M059J (cell line): ENCODE measurements at regions not wholly inside any gene's neighbourhood (a gene's known extent, or its start where the extent isn't known, plus 50 kb on each side); places are given as distances from the start of the nearest gene placed in this dataset.
A peak's percentile ranks its signal among the peaks of the same experiment; 100 is the strongest.
"Not testable (repeated sequence)": the region's sequence is repeated elsewhere in the genome, so short reads cannot be mapped to it uniquely, and the experiment has no call there.

Experiments used
- DNase-seq: peaks from one replicate; pipeline ENCODE4 v3.0.0-alpha.2; 2012; ENCODE audit warnings: low read depth

DNA sequence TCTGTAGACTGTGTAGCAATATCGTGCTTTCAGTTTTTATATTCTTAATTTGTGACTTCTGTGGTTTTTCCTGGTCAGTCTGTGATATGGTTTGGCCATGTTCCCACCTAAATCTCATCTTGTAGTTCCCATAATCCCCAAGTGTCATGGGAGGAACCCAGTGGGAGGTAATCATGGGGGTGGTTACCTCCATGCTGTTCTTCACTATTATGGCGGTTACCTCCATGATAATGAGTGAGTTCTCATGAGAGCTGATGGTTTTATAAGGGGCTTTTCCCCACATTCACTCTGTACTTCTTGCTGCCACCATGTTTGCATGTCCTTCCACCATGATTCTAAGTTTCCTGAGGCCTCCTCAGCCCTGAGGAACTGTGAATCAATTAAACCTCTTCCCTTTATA, 169.8 kb downstream of the LEPR start:
- no peak for DNase-seq

DNA sequence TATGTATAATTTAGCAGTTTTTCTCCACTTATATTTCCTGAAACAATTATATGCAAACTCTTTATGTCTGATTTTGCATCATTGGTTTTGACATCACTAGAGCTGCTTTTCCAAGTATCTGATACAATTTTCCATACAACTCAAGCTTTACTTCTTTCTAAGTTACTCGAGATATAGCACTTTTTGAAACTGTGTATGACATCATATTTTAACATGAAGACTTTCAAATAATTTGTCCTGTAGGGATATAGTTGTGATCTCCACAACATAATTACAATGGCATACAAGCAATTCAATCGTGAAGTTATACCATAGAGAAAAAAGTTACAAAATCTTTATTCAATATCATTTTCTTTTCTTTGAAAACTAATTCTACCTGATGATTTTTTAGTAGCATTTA, 173.0 kb downstream of the LEPR start:
- DNase-seq = no peak

DNA sequence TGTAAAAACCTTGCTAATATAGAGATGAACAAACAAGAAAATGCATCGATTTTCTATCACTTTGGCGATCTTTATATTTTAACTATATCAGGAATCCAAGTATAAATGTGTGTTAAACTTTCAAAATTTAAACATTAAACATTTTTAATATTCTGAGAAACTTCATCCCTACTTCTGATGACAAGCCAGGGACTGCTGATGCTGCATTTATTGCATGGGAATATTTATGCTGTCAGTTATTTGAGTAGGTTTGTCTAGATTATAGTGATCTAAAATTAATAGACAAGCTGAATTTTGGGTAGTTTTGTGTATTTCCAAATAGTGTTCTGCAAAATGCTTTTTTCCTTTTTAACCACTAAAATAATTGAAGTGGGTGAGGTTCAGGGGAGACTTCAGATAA, 175.3 kb downstream of the LEPR start:
- no peak for DNase-seq

DNA sequence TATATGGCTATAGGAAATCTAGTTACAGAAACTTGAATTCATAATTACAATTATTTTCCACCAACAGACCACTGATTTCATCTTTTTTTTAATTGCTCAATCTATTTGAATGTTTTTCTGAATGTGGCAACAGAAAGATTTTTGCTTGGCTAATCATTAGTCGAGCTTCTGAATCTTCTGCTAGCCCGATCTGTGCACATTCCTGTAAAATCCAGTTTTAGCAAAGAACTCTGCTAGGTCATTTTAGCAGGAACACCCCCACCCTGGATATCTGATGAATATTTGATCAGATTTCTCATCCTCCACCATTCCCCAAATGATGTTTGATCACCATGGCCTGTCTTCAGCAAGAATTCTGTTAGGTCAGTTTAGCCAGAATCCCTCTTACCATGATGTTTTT, 176.3 kb downstream of the LEPR start:
- DNase-seq = no peak

DNA sequence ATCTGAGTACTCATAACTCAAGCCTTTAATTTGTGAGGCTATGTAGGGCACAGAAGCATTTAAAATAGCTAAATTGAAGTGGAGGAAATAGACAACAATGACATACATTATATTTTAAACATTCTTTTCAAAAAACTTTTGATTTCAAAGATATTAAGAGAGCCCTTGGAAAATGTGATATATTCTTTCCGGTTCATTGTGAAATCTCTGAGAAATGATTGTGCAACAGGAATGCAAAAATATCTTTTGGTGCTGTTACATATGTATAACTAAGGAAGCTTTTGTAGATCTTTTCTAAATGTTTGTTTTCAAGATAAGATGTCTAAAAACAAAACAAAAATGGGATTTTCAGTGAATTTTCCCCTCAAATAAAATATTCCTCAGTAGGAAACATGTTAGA, 185.2 kb downstream of the LEPR start:
- DNase-seq = no peak

DNA sequence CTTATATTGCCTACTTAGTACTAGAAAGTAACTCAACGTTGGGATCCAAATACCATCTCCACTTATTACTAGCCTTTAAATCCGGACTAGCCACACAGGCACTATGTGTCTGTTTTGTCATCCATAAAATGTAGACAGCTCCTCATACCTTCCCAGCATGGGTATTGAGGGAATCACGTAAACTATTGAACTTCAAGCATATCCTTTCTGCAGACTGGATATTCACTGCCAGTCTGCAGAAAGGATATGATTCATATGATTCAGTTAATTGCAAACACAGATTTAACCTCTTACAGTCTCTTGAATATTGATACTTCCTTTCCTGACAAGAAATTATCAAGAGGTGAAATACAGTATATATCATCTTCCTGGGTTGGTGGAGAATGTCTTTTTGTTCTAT, 186.0 kb downstream of the LEPR start:
- no peak for DNase-seq

DNA sequence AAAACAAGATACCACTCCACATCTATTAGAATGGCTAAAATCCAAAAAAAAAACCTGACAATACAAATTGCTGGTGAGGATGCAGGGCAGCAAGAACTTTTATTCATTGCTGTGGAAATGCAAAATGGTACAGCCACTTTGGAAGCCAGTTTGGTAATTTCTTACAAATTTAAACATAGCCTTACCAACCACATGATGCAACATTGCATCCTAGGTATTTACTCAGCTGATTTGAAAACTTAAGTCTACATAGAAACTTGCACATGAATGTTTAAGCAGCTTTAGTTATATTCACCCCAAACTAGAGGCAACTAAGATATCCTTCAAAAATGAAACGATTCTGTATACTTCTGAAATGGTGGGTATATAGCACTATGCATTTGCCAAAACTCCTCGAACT, 178.8 kb upstream of the PDE4B start:
- DNase-seq = no peak

DNA sequence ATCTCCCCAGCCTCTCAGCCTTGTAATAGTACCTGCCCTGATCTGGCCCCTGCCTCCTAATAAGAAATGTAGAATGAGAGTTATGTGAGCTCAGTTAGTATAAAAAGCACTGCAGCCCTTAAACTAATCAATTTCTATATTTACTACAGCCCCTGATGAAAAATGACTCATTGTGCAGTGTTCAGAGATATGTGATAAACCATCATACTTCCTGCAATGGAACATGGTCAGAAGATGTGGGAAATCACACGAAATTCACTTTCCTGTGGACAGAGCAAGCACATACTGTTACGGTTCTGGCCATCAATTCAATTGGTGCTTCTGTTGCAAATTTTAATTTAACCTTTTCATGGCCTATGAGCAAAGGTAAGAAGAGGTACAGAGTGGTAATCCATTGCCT, 176.8 kb upstream of the PDE4B start:
- no peak for DNase-seq

DNA sequence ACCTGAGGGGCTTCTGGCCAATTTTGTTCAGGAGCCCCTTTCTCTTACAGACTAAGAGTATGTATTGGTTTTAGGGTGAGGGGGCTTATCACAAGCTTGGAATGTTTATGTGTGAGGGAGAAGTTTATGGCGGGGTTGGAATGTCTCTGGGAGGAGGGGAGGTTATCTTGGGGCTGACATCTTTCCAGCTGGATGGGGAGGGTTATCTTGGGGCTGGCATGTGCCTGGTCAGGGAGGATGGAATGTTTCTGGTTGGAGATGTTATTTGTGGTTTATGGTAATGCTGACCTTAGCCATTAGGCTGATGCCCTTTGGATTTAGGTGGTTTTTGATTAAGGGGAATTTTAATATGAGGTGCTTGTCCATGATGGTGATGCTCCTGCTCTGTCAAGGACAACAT, 171.0 kb upstream of the PDE4B start:
- DNase-seq = peak; percentile 51

DNA sequence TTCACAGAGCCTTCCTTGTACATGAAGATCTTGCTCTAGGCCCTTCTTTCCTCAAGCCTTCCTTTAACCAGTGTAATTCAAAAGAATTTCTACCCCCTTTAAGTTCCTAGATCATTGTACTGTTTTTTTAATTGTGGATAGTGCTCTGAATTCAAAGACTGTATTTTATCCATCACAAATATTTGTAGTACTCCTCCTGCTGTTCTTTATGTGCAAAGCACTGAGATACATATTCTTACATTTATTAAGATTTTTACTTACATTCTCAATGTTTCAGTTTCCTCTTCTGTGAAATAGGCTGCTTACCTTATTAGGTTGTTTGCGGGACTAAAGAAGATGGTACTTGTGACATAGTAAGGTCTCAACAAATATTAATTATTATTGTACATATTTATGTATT, 168.8 kb upstream of the PDE4B start:
- DNase-seq = no peak

DNA sequence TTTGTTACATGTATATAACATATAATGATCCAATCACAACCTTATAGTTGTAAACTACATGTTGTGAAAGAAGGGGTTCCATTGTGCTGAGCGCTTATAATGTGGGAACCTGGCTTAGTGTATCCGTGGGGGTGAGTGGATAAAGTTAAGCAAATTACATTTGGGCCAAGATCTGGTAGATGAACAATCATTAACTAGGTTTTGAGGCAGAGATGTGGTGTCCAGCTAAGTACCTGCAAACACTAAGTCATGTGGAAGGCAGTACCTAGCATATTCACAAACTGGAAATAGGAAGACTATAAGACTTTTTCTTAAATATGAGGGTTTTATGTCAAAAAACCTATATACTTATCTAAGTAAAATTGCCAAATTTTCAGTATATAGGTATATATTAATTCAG, 167.2 kb upstream of the PDE4B start:
- DNase-seq = no peak

DNA sequence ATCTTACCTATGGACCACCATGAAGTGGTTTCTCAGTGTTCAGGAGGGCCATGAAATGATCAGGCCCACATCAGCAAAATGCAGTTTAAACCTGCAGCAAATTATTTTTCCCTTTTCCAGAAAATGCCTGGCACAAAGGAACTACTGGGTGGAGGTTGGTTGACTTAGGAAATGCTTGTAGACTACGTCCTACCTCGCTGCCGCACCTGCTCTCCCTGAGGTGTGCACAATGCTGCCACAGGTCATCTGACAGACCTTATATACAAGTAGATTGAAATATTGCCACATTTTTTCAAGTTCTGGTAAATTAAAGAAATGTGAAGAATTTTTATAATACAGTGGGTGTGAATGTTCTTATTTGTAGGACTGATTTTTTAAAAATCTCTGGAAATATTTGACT, 166.7 kb upstream of the PDE4B start:
- no peak for DNase-seq

DNA sequence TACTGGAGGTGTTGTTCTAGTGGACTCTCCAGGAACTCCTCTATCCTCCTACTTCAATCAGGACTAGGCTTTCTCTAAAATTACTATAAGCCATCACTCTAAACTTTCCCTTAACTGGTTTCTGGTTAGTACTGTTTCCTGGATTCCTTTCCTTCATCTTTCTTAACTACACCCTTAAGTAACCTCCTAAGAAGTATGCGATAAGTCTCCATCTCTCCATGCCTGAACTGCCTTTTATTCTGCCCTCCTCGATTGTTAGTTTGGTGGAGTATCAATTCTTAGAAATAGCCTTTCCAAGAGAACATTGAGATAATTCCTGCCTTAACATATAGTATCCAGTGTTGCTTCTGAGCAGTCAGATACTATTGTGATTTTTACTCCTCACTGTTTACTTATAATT, 162.9 kb upstream of the PDE4B start:
- no peak for DNase-seq

DNA sequence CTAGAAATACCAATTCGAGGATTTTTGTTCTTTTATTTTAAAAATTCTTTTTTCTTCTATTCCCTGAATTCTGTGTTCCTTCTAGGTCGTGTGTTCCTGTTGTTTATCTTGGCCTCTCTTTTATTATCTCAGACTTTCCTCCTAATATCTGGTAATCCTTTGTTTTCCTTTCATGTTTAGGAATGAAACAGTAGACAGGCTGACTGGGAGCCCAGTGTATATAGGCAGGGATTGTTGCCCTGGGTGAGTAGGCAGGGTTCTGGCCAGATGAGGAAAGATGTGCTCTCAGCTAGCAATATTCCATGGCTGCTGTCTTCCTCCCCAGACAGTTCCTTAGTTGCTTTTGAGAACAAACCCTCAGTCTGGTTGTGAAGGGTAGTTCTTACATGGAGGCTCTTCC, 161.8 kb upstream of the PDE4B start:
- peak; percentile 8 for DNase-seq

DNA sequence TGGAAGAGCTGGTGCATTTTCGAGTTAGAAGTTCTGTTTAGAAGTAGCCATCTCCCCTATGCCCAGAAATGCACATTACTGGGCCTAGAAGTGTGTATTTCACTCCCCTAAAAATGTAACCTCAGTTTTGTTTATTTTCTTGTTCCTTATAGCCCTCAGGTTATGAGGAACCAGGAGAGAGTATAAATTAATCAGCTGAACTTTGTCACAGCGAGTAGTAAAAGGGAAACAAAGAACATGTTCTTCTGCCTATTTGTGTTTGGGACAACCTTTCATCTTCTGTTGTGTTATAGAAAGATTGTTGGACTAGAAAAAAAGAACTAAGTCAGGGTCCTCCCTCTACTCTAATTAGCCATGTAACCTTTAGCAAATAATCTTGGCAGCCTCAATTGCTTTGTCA, 160.5 kb upstream of the PDE4B start:
- no peak for DNase-seq

DNA sequence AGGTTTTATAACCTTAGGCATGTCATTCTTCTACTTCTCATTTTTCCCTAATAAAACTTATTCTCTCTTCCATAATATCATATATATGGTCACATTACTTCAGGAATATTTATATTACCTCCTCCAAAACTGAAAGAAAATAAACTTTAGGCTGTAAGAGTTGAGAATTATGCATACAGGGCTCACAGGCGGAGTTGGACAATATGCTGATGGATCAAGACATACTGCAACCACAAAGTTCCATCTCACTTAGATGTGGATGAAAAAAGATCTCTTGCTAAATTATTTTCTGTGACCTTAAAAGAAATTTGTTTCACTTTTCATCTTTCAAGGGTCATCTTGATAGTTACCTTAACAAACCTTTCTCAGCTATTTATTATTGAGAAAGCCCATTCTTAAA, 152.6 kb upstream of the PDE4B start:
- no peak for DNase-seq

DNA sequence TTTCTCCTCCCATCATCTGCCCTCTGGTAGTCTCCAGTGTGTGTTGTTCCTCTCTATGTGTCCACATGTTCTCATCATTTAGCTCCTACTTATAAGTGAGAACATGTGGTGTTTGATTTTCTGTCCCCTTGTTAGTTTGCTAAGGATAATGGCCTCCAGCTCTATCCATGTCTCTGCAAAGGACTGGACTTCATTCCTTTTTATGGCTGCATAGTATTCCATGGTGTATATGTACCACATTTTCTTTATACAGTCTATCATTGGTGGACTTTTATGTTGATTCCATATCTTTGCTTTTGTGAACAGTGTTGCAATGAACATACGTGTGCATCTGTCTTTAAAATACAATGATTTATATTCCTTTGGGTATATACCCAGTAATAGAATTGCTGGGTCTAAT, 143.5 kb upstream of the PDE4B start:
- not testable (repeated sequence) for DNase-seq

DNA sequence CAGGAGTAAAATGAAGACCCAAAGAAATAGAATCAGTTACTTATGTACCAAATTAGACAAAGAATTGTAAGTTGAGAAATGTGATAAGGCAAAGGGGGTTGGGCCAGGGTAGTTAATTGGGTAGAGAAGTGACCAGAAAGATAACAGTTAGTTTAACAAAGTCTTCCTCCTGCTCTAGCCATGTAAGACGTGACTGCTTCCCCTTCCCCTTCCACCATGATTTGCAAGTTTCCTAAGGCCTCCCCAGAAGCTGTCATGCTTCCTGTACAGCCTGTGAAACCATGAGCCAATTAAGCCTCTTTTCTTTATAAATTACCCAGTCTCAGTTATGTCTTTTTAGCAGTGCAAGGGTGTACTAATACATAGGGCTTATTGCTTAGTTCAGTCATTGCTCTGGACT, 142.0 kb upstream of the PDE4B start:
- no peak for DNase-seq

DNA sequence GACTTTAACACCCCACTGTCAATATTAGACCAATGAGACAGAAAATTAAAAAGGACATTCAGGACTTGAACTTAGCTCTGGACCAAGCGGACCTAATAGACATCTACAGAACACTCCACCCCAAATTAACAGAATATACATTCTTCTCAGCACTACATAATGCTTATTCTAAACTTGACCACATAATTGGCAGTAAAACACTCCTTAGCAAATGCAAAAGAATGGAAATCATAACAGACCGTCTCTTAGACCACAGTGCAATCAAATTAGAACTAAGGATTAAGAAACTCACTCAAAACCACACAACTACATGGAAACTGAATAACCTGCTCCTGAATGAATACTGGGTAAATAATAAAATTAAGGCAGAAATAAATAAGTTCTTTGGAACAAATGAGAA, 138.2 kb upstream of the PDE4B start:
- DNase-seq = not testable (repeated sequence)

DNA sequence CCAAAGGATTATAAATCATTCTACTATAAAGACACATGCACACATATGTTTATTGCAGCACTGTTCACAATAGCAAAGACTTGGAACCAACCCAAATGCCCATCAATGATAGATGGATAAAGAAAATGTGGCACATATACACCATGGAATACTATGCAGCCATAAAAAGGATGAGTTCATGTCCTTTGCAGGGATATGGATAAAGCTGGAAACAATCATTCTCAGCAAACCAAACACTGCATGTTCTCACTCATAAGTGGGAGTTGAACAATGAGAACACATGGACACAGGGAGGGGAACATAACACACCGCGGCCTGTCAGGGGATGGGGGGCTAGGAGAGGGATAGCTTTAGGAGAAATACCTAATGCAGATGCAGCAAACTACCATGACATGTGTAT, 135.1 kb upstream of the PDE4B start:
- DNase-seq = not testable (repeated sequence)

DNA sequence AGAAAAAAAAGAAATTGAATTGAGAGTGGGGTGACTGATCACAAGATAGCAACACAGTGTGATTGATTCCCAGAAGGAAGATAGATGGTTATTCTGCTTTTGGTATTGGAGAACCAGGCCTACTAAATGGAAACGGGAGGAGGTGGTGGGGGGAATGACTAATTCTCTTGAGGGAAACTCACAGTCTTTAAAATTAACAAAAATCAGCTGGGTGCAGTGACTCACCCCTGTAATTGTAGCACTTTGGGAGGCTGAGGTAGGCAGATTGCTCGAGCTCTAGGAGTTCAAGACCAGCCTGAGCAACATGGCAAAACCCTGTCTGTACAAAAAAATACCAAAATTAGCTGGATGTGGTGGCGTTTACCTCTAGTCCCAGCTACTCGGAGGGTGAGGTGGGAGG, 134.6 kb upstream of the PDE4B start:
- peak; percentile 64 for DNase-seq

DNA sequence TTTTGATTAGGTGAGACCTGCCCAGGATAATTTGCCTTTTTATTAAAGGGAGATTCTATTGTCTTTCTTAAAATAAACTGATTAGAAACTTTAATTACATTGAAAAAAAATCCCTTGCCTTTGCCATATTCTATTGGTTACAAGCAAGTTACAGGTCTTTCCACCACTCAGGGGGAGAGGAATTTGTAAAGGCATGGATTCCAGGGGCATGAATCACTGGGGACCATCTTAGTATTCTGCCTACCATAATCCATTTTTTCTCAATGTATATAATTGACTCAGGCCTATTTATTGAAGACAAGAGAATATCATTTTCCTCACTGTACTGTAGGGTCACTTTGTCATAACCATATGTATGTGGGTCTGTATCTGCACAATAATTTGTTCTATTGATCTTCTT, 124.3 kb upstream of the PDE4B start:
- no peak for DNase-seq

DNA sequence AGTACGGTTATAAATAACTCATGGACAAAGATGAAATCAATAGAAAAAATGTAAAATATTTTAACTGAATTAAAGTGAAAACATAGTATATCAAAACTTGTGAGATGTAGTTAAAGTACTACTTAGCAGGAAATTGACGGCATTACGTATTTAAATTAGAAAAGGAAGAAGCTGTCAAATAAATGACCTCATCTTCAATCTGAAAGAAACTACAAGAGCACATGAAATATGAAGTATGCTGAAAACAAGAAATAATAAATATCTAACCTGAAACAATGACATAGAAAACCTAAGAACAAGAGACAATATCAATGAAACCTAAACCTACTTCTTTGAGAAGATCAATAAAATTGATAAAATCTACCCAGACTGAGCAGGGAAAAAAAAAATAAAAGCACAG, 122.2 kb upstream of the PDE4B start:
- no peak for DNase-seq

DNA sequence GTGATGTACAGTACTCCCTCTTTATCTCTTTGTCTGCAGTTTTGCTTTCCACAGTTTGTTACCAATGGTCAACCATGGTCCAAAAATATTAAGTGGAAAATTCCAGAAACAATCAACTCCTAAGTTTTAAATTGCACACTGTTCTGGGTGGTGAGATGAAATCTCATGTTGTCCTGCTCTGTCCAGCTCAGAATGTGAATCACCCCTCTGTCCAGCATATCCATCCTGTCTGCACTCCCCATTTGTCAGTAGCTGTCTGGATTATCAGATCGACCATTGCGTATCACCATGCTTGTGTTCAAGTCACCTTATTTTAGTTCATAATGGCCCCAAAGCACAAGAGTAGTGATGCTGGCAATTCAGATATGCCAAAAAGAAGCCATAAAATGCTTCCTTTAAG, 118.2 kb upstream of the PDE4B start:
- peak; percentile 14 for DNase-seq

DNA sequence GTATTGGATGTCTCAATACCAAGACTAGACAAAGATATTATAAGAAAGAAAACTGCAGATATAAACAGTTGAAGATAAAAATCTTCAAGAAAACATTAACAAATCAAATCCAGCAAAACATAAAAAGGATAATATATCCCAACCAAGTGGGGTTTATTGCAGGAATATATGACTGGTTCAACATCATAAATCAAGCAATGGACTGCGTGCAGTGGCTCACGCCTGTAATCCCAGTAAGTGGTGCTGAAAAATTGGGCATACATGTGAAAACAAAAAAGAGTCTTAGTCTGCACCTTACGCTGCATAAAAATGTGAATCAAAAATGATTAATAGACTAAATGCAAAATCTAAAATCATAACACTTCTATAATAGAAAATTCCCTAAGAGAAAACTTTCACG, 112.9 kb upstream of the PDE4B start:
- DNase-seq = no peak
